DND-41 (cell line): ENCODE measurements at regions not wholly inside any gene's neighbourhood (a gene's known extent, or its start where the extent isn't known, plus 50 kb on each side); places are given as distances from the start of the nearest gene placed in this dataset.

ENCODE experiments used
- ATAC-seq: fragments of 200-7000 bp; cut with Tn5 transposase; 3 replicates; pipeline ENCODE4 v1.9.1; 2021; ENCODE audit warnings: low read depth; ENCODE audit not compliant: insufficient read depth
- DNase-seq: peaks from one replicate; pipeline ENCODE4 v3.0.0-alpha.2; 2020
- H2AFZ ChIP-seq: 2 replicates; pipeline ENCODE4 v1.6.0; 2012; ENCODE audit warnings: low read depth, low read length
- H3K27ac ChIP-seq: 2 replicates; pipeline ENCODE4 v1.5.1; 2012; ENCODE audit warnings: low read length, inconsistent platforms
- H3K27me3 ChIP-seq: fragments of 200-600 bp; sonication (generic); 2 replicates; pipeline ENCODE4 v1.6.0; 2012; ENCODE audit warnings: low read length, mild to moderate bottlenecking, inconsistent platforms; ENCODE audit not compliant: insufficient read depth, poor library complexity
- H3K36me3 ChIP-seq: 2 replicates; pipeline ENCODE4 v1.5.1; 2012; ENCODE audit warnings: low read length, inconsistent platforms; ENCODE audit not compliant: insufficient read depth
- H3K4me1 ChIP-seq: 2 replicates; pipeline ENCODE4 v1.5.1; 2012; ENCODE audit warnings: mild to moderate bottlenecking, low read length; ENCODE audit not compliant: insufficient read depth
- H3K4me2 ChIP-seq: 2 replicates; pipeline ENCODE4 v1.6.0; 2012; ENCODE audit warnings: mild to moderate bottlenecking, moderate library complexity, low read length, inconsistent platforms; ENCODE audit not compliant: insufficient read depth
- H3K4me3 ChIP-seq, 2 experiments: fragments of 200-600 bp in 1 of 2; shearing (Covaris generic) in 1 of 2; 2 replicates each; pipeline ENCODE4 v1.5.1; 2012 to 2016; ENCODE audit warnings: inconsistent platforms in 2 of 2, low read length in 2 of 2, mild to moderate bottlenecking in 2 of 2, low read depth in 1 of 2, moderate library complexity in 1 of 2
- H3K79me2 ChIP-seq: 2 replicates; pipeline ENCODE4 v1.6.0; 2012; ENCODE audit warnings: low read length, inconsistent platforms; ENCODE audit not compliant: insufficient read depth
- H3K9ac ChIP-seq: 2 replicates; pipeline ENCODE4 v1.6.0; 2012; ENCODE audit warnings: low read depth, mild to moderate bottlenecking, inconsistent platforms, low read length, moderate library complexity
- H3K9me3 ChIP-seq: 2 replicates; pipeline ENCODE4 v1.5.1; 2012; ENCODE audit warnings: low read length, moderate library complexity, mild to moderate bottlenecking, inconsistent platforms; ENCODE audit not compliant: insufficient read depth, severe bottlenecking
- H4K20me1 ChIP-seq: 2 replicates; pipeline ENCODE4 v1.6.0; 2012; ENCODE audit warnings: low read length; ENCODE audit not compliant: insufficient read depth
- CTCF ChIP-seq: IDR thresholded peaks from 2 replicates; pipeline ENCODE4 v1.5.1; 2012; ENCODE audit warnings: borderline replicate concordance, low read length, moderate library complexity, mild to moderate bottlenecking; ENCODE audit not compliant: poor library complexity, severe bottlenecking; ENCODE audit errors: extremely low read depth
- EZH2 ChIP-seq: IDR thresholded peaks from 3 replicates; pipeline ENCODE4 v1.6.1; 2012; ENCODE audit warnings: borderline replicate concordance, low read depth, mild to moderate bottlenecking, moderate library complexity, low read length, inconsistent platforms; ENCODE audit not compliant: severe bottlenecking

- no peak overlapping the region for H3K4me3 ChIP-seq
- H3K9me3 ChIP-seq = no peaks in the 10 kb centered on the region
- H3K9ac ChIP-seq = no peak overlapping the region
- DNase-seq = no peak
- H3K36me3 ChIP-seq = no peaks in the 10 kb centered on the region
- no peak for TF ChIP-seq CTCF
- no peak for TF ChIP-seq EZH2
- H3K4me2 ChIP-seq = no peak overlapping the region
- H3K27ac ChIP-seq = no peak overlapping the region
- ATAC-seq = no peak
- no peaks in the 10 kb centered on the region for H3K27me3 ChIP-seq
- H2AFZ ChIP-seq = no peak overlapping the region
- no peaks in the 10 kb centered on the region for H3K79me2 ChIP-seq
- H3K4me1 ChIP-seq = no peaks in the 10 kb centered on the region
- no peaks in the 10 kb centered on the region for H4K20me1 ChIP-seq
Observed at GRCh38 chr21:41662161-41662560, 104.7 kb downstream of the RIPK4 start.

DNA sequence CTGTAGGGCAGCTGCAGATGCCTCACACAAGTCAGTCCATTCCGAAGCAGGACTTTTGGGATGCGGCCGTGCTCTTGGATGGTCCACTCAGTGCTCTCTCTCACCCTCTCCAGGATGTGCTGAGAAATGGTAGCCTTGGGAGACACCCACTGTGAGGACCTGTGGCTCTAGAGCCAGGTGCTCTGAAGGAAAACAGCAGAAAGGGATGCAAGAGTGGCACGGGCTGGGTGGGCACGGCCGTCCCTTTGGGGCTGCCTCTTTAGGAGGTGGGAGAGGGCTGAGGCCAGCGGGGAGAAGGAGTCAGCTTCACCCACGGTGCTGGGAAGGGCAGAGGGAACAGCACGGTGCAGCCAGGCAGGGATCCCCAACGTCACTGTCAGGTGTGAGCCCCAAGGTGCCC lies 106.1 kb downstream of the RIPK4 start:
- Histone ChIP-seq H3K27me3 (no peaks in the 10 kb centered on the region), H3K9ac (no peak overlapping the region), H3K4me1 (no peaks in the 10 kb centered on the region), H3K27ac (no peak overlapping the region), H4K20me1 (no peaks in the 10 kb centered on the region), H2AFZ (no peak overlapping the region), H3K79me2 (no peaks in the 10 kb centered on the region), H3K4me2 (no peak overlapping the region), H3K9me3 (no peaks in the 10 kb centered on the region), H3K36me3 (no peaks in the 10 kb centered on the region), H3K4me3 (no peak overlapping the region)
- TF ChIP-seq EZH2 = no peak
- no peak for TF ChIP-seq CTCF
- no peak for DNase-seq
- no peak for ATAC-seq

DNA sequence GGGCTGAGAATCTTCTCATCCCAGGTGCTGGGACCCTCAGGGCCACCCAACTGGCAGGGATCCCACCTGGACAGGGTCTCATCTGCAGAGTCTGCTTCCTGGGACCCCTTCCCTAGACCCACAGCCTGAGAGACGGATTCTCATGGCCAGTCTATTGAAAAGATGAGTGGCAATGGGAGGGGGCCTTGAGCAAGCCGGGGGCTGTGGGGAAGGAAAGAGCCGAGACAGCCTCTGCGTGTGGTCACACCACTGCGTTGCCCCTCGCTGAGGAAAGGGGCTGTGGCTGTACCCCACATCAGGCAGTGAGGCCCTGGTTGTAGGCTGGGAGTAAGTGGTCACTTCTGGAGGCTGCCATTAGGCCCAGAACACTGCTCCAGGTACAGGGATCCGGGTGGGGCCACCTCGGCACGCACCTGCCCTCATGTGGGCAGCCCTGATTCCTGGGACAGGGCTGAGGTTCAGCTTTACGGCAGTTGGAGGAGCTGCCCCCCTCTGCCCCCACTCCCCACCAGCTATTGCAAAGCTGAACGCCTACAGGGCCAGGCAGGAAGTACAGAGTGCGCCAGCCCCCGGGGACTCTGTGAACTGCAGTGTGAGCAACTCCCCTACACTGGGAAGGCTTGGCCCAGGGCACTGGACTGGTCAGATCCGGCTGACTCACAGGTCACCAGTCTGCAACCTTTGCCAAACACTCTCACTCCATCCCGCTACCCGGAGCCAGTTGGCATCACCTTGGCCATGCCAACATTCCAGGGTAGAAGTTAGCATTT lies 106.9 kb downstream of the RIPK4 start:
- Histone ChIP-seq H3K27ac (0 out of 2 replicates have a peak overlapping the region, but pooled peaks have one; percentile 37), H3K4me2 (no peak overlapping the region), H2AFZ (no peak overlapping the region), H3K27me3 (no peaks in the 10 kb centered on the region), H3K4me1 (no peaks in the 10 kb centered on the region), H3K36me3 (no peaks in the 10 kb centered on the region), H3K4me3 (no peak overlapping the region), H3K9ac (no peak overlapping the region), H4K20me1 (no peaks in the 10 kb centered on the region), H3K9me3 (no peaks in the 10 kb centered on the region), H3K79me2 (no peaks in the 10 kb centered on the region)
- peak; percentile 36 for DNase-seq
- peak; percentile 70 for ATAC-seq
- TF ChIP-seq CTCF = no peak
- TF ChIP-seq EZH2 = no peak
